Heart left ventricle (tissue), 16 donors: ENCODE measurements at regions not wholly inside any gene's neighbourhood (a gene's known extent, or its start where the extent isn't known, plus 50 kb on each side); places are given as distances from the start of the nearest gene placed in this dataset.

Experiments
- ATAC-seq, 4 donors: fragments of 200-7000 bp; cut with Tn5 transposase; one replicate each; pipeline ENCODE4 v1.9.1; 2020 to 2022; ENCODE audit warnings: moderate library complexity in 4 of 4, mild to moderate bottlenecking in 3 of 4, moderate number of reproducible peaks in 1 of 4
- DNase-seq, 5 donors: peaks; one replicate each; pipeline ENCODE4 v3.0.0-alpha.2; 2020
- H3K27ac ChIP-seq, 12 donors: fragments of 200-600 bp; sonication (generic) in 4 of 12; one replicate each; pipeline versions ENCODE4 v1.5.0 to v1.8.0; 2016 to 2022; ENCODE audit warnings: mild to moderate bottlenecking in 2 of 12
- H3K27me3 ChIP-seq, 9 donors: fragments of 200-600 bp; sonication (generic) in 2 of 9; one replicate each; pipeline versions ENCODE4 v1.5.1 to v1.8.0; 2016 to 2022; ENCODE audit warnings: mild to moderate bottlenecking in 3 of 9
- H3K36me3 ChIP-seq, 9 donors: fragments of 200-600 bp; sonication (generic) in 2 of 9; one replicate each; pipeline versions ENCODE4 v1.5.0 to v1.8.0; 2018 to 2022; ENCODE audit warnings: mild to moderate bottlenecking in 2 of 9
- H3K4me1 ChIP-seq, 12 donors: fragments of 200-600 bp; sonication (generic) in 4 of 12; one replicate each; pipeline versions ENCODE4 v1.5.0 to v1.8.0; 2016 to 2022; ENCODE audit warnings: mild to moderate bottlenecking in 3 of 12
- H3K4me3 ChIP-seq, 12 donors: fragments of 200-600 bp; sonication (generic) in 4 of 12; one replicate each; pipeline versions ENCODE4 v1.5.0 to v1.8.0; 2017 to 2022; ENCODE audit warnings: mild to moderate bottlenecking in 9 of 12, moderate library complexity in 4 of 12
- H3K9me3 ChIP-seq, 12 donors: fragments of 200-600 bp; sonication (generic) in 4 of 12; one replicate each; pipeline versions ENCODE4 v1.5.0 to v1.8.0; 2016 to 2022; ENCODE audit warnings: mild to moderate bottlenecking in 1 of 12
- CTCF ChIP-seq, 12 donors: fragments of 200-600 bp; sonication (generic) in 4 of 12; IDR thresholded peaks; one replicate each; pipeline versions ENCODE4 v1.5.0 to v1.8.0; 2018 to 2022; ENCODE audit warnings: antibody characterized with exemption in 12 of 12, mild to moderate bottlenecking in 5 of 12
- POLR2A ChIP-seq, 2 donors: fragments of 450-650 bp; IDR thresholded peaks; one replicate each; pipeline ENCODE4 v1.6.1; 2017; ENCODE audit warnings: antibody characterized with exemption in 2 of 2, mild to moderate bottlenecking in 2 of 2, moderate library complexity in 2 of 2
- WGBS, 4 donors: extraction: QIAGEN DNeasy Blood & Tissue Kit in 2 of 4; methylation state at CpG; one replicate each; pipeline versions ENCODE4 v1.1.5 to v1.1.7; 2013 to 2018; 5-methylcytosine and 5-hydroxymethylcytosine counted together
- intact Hi-C, 10 donors: fragments of 100-400 bp; cut with DNase I; formaldehyde crosslinking; loops; one replicate each; pipeline versions ENCODE4 v1.11.1 to v1.14.2; 2022
- donor health status: ischemic (EF 13 %, LVEDD 7.1; RV severe dilation, severe dysfunction).
- donor health status: healthy with polysubstance abuse.
- donor health status: DM: no; HTN: yes; CAD: no.
- donor health status: DM: no; HTN: no; CAD: no.
- donor health status: ischemic (EF 25% LVEDD 6.9; RV normal size, moderate dysfunction).
- donor health status: ischemic (EF 25% LVEDD 5.7; RV mildly dilated, moderate dysfunction).
- donor health status: healthy.
- donor health status: DM: yes; HTN: yes; CAD: no.
- donor health status: ischemic (EF 35%, LVEDD 5.7; RV mildly dilated, moderate dysfunction).
- donor health status: nonischemic (EF 11% LVEDD 7.7; RV severe dilation, severe dysfunction).
- donor health status: DM: yes; HTN: yes; CAD: no.
- donor health status: PGD.
- donor health status: ischemic (EF 29% LVEDD 5.4; RV normal size, mild dysfunction).
- donor health status: nonischemic (EF 23%, LVEDD 6.1; RV moderate dilation, normal function).

GRCh38 chr14:65296402-65296801 is 116.1 kb upstream of the FUT8 start:
- H3K4me1 ChIP-seq, result peaks cover 0 to 6% (median 0%) of the 10 kb centered on the region in 12 donors
- H3K4me3 ChIP-seq, result no peak overlapping the region
- H3K27me3 ChIP-seq, result no peaks in the 10 kb centered on the region
- intact Hi-C loops, result no loop called here
- H3K36me3 ChIP-seq, result no peaks in the 10 kb centered on the region
- no peak overlapping the region for H3K27ac ChIP-seq
- H3K9me3 ChIP-seq, result no peaks in the 10 kb centered on the region
- DNase-seq, result no peak
- TF ChIP-seq POLR2A (IDR thresholded peaks at IDR 0.05), result no peak
- TF ChIP-seq CTCF (IDR thresholded peaks at IDR 0.05), result no peak
- ATAC-seq, result no peak

- H3K4me1 ChIP-seq, result peaks cover 0 to 1% (median 0%) of the 10 kb centered on the region in 12 donors
- TF ChIP-seq POLR2A (IDR thresholded peaks at IDR 0.05) (no peak), CTCF (IDR thresholded peaks at IDR 0.05) (no peak)
- H3K4me3 ChIP-seq, result no peak overlapping the region
- intact Hi-C loops, result no loop called here
- H3K27ac ChIP-seq, result no peak overlapping the region
- no peaks in the 10 kb centered on the region for H3K36me3 ChIP-seq
- WGBS, 4 donors, result 77 to 87% (median 84%) methylated on average over 4 of the region's 4 CpGs
- ATAC-seq, result no peak
- no peaks in the 10 kb centered on the region for H3K9me3 ChIP-seq
- DNase-seq, result no peak
- H3K27me3 ChIP-seq, result no peaks in the 10 kb centered on the region
These were observed 115.7 kb upstream of the FUT8 start for GRCh38 chr14:65296876-65297275.

GRCh38 chr14:65297744-65298143 is 114.8 kb upstream of the FUT8 start:
- intact Hi-C loops, result no loop called here
- Histone ChIP-seq H3K36me3 (no peaks in the 10 kb centered on the region), H3K27ac (no peak overlapping the region), H3K27me3 (no peaks in the 10 kb centered on the region), H3K4me1 (peaks cover 0 to under 1% (median 0%) of the 10 kb centered on the region in 12 donors), H3K9me3 (no peaks in the 10 kb centered on the region), H3K4me3 (no peak overlapping the region)
- TF ChIP-seq CTCF (IDR thresholded peaks at IDR 0.05), result no peak
- ATAC-seq, result no peak
- DNase-seq, result no peak
- 82 to 95% (median 87%) methylated on average over 4 to 5 of the region's 5 CpGs for WGBS, 4 donors

- H3K36me3 ChIP-seq, result no peaks in the 10 kb centered on the region
- H3K4me3 ChIP-seq, result no peak overlapping the region
- H3K9me3 ChIP-seq, result no peaks in the 10 kb centered on the region
- no peak for DNase-seq
- WGBS, 4 donors, result 42 to 73% (median 61%) methylated on average over 3 of the region's 3 CpGs
- intact Hi-C loops, result no loop called here
- no peak for TF ChIP-seq POLR2A (IDR thresholded peaks at IDR 0.05)
- no peak for TF ChIP-seq CTCF (IDR thresholded peaks at IDR 0.05)
- no peak for ATAC-seq
- no peaks in the 10 kb centered on the region for H3K27me3 ChIP-seq
- no peak overlapping the region for H3K27ac ChIP-seq
- H3K4me1 ChIP-seq, result peaks cover 0 to 7% (median 0%) of the 10 kb centered on the region in 12 donors
These were observed 112.7 kb upstream of the FUT8 start for GRCh38 chr14:65299826-65300225.
